GM21576 (cell line): ENCODE measurements at regions not wholly inside any gene's neighbourhood (a gene's known extent, or its start where the extent isn't known, plus 50 kb on each side); places are given as distances from the start of the nearest gene placed in this dataset.
"Not testable (repeated sequence)": the region's sequence is repeated elsewhere in the genome, so short reads cannot be mapped to it uniquely, and the experiment has no call there.

Experiments used
- ATAC-seq: cut with Tn5 transposase; IDR thresholded peaks from one replicate; pipeline ENCODE4 v1.9.1; 2021; ENCODE audit warnings: mild to moderate bottlenecking, moderate library complexity; ENCODE audit not compliant: unreplicated experiment

GRCh38 chr2:225793736-225794550, 394.4 kb downstream of the NYAP2 start:
- ATAC-seq = no peak

GRCh38 chr2:225788571-225789094, 389.1 kb downstream of the NYAP2 start:
- no peak for ATAC-seq

GRCh38 chr2:225787497-225787896, 388.0 kb downstream of the NYAP2 start:
- no peak for ATAC-seq

GRCh38 chr2:225781991-225782390, 382.5 kb downstream of the NYAP2 start:
- ATAC-seq = no peak

GRCh38 chr2:225781145-225781544, 381.6 kb downstream of the NYAP2 start:
- no peak for ATAC-seq

- no peak for ATAC-seq
These were observed 380.3 kb downstream of the NYAP2 start for GRCh38 chr2:225779829-225780228.

GRCh38 chr2:225773148-225773547, 373.6 kb downstream of the NYAP2 start:
- no peak for ATAC-seq

- ATAC-seq = no peak
These were observed 372.2 kb downstream of the NYAP2 start for GRCh38 chr2:225771701-225772100.

GRCh38 chr2:225768741-225769140, 369.2 kb downstream of the NYAP2 start:
- no peak for ATAC-seq

- ATAC-seq = no peak
These were observed 366.9 kb downstream of the NYAP2 start for GRCh38 chr2:225766431-225766830.

GRCh38 chr2:225765820-225766219, 366.3 kb downstream of the NYAP2 start:
- no peak for ATAC-seq

- ATAC-seq = no peak
These were observed 364.8 kb downstream of the NYAP2 start for GRCh38 chr2:225764346-225764745.

GRCh38 chr2:225763711-225764110, 364.2 kb downstream of the NYAP2 start:
- ATAC-seq = no peak

- ATAC-seq = no peak
These were observed 361.9 kb downstream of the NYAP2 start for GRCh38 chr2:225761396-225761795.

- no peak for ATAC-seq
These were observed 357.7 kb downstream of the NYAP2 start for GRCh38 chr2:225757248-225757647.

- no peak for ATAC-seq
These were observed 356.7 kb downstream of the NYAP2 start for GRCh38 chr2:225756198-225756597.

- ATAC-seq = no peak
These were observed 349.1 kb downstream of the NYAP2 start for GRCh38 chr2:225748609-225749008.

- ATAC-seq = not testable (repeated sequence)
These were observed 344.5 kb downstream of the NYAP2 start for GRCh38 chr2:225743996-225744395.

GRCh38 chr2:225742487-225742886, 343.0 kb downstream of the NYAP2 start:
- ATAC-seq = no peak

GRCh38 chr2:225740086-225740485, 340.6 kb downstream of the NYAP2 start:
- ATAC-seq = no peak

GRCh38 chr2:225739328-225739727, 339.8 kb downstream of the NYAP2 start:
- ATAC-seq = no peak

GRCh38 chr2:225738735-225739134, 339.2 kb downstream of the NYAP2 start:
- no peak for ATAC-seq

GRCh38 chr2:225737556-225737955, 338.0 kb downstream of the NYAP2 start:
- no peak for ATAC-seq
